DOHH2 (cell line): ENCODE measurements at regions not wholly inside any gene's neighbourhood (a gene's known extent, or its start where the extent isn't known, plus 50 kb on each side); places are given as distances from the start of the nearest gene placed in this dataset.

Source experiments
- H3F3A ChIP-seq: fragments of 200-600 bp; sonication (generic), shearing (Covaris generic); 2 replicates; pipeline ENCODE4 v1.6.0; 2016; ENCODE audit warnings: antibody characterized with exemption, mild to moderate bottlenecking; ENCODE audit not compliant: control insufficient read depth, insufficient read depth
- H3K27ac ChIP-seq: fragments of 200-600 bp; sonication (generic); 2 replicates; pipeline ENCODE4 v1.5.1; 2014; ENCODE audit warnings: low read depth, mild to moderate bottlenecking, low read length, moderate library complexity
- H3K27me3 ChIP-seq: fragments of 200-600 bp; sonication (generic); 2 replicates; pipeline ENCODE4 v1.6.1; 2014; ENCODE audit warnings: mild to moderate bottlenecking, low read length, mixed read lengths; ENCODE audit not compliant: control insufficient read depth
- H3K36me3 ChIP-seq: fragments of 200-600 bp; sonication (generic); 2 replicates; pipeline ENCODE4 v1.6.1; 2014; ENCODE audit warnings: mild to moderate bottlenecking, low read length, moderate library complexity, mixed read lengths; ENCODE audit not compliant: control insufficient read depth
- H3K4me1 ChIP-seq: fragments of 200-600 bp; sonication (generic); 2 replicates; pipeline ENCODE4 v1.6.1; 2014; ENCODE audit warnings: mild to moderate bottlenecking, low read length, mixed read lengths; ENCODE audit not compliant: control insufficient read depth
- H3K4me2 ChIP-seq: fragments of 200-600 bp; sonication (generic); 2 replicates; pipeline ENCODE4 v1.6.0; 2014; ENCODE audit warnings: mild to moderate bottlenecking, low read length, moderate library complexity
- H3K4me3 ChIP-seq: fragments of 200-600 bp; sonication (generic); 2 replicates; pipeline ENCODE4 v1.5.1; 2014; ENCODE audit warnings: mild to moderate bottlenecking, low read length, mixed read lengths
- H3K79me2 ChIP-seq: fragments of 200-600 bp; sonication (generic); 2 replicates; pipeline ENCODE4 v1.6.1; 2014; ENCODE audit warnings: mild to moderate bottlenecking, low read length, mixed read lengths; ENCODE audit not compliant: control insufficient read depth
- H3K9me2 ChIP-seq: fragments of 200-600 bp; sonication (generic); replicated peaks from 2 replicates; pipeline ENCODE4 v1.6.1; 2014; ENCODE audit warnings: mild to moderate bottlenecking, low read length, mixed read lengths; ENCODE audit not compliant: control insufficient read depth
- H3K9me3 ChIP-seq: fragments of 200-600 bp; sonication (generic); 2 replicates; pipeline ENCODE4 v1.6.1; 2014; ENCODE audit warnings: antibody characterized with exemption, low read length, mixed read lengths; ENCODE audit not compliant: control insufficient read depth, insufficient read depth
- H4K20me1 ChIP-seq: fragments of 200-600 bp; sonication (generic); 2 replicates; pipeline ENCODE4 v1.6.0; 2014; ENCODE audit warnings: low read depth, mild to moderate bottlenecking, antibody characterized with exemption, low read length, moderate library complexity; ENCODE audit not compliant: control insufficient read depth, insufficient read depth
- CTCF ChIP-seq: fragments of 200-600 bp; sonication (generic); IDR thresholded peaks from one replicate; pipeline ENCODE4 v1.5.1; 2014; ENCODE audit warnings: antibody characterized with exemption, mild to moderate bottlenecking, low read depth, low read length; ENCODE audit not compliant: poor library complexity, severe bottlenecking
- EZH2phosphoT487 ChIP-seq: fragments of 200-600 bp; sonication (generic); IDR thresholded peaks from 2 replicates; pipeline ENCODE4 v1.6.1; 2017; ENCODE audit warnings: borderline replicate concordance, mild to moderate bottlenecking, antibody characterized with exemption, low read length, moderate library complexity, mixed read lengths

GRCh38 chr12:127286281-127286680, 980.7 kb upstream of the TMEM132C start:
- no peak overlapping the region for H3K27ac ChIP-seq

GRCh38 chr12:127287256-127287655, 979.7 kb upstream of the TMEM132C start:
- H3K9me3 ChIP-seq: no peaks in the 10 kb centered on the region
- H3K79me2 ChIP-seq: no peaks in the 10 kb centered on the region
- no peaks in the 10 kb centered on the region for H3K9me2 ChIP-seq
- H3K4me3 ChIP-seq: no peak overlapping the region
- H3K36me3 ChIP-seq: no peaks in the 10 kb centered on the region
- H3K4me1 ChIP-seq: no peaks in the 10 kb centered on the region
- H3K27me3 ChIP-seq: no peaks in the 10 kb centered on the region
- TF ChIP-seq CTCF (no peak), EZH2phosphoT487 (no peak)
- H3K4me2 ChIP-seq: no peak overlapping the region
- no peaks in the 10 kb centered on the region for H3F3A ChIP-seq
- no peaks in the 10 kb centered on the region for H4K20me1 ChIP-seq
- H3K27ac ChIP-seq: no peak overlapping the region

More at GRCh38 chr12:127286281-127286680, 980.7 kb upstream of the TMEM132C start:
- H3K36me3 ChIP-seq: no peaks in the 10 kb centered on the region
- no peaks in the 10 kb centered on the region for H3K27me3 ChIP-seq
- TF ChIP-seq CTCF (no peak), EZH2phosphoT487 (no peak)
- H3K4me3 ChIP-seq: no peak overlapping the region
- H3K4me2 ChIP-seq: no peak overlapping the region
- H3K4me1 ChIP-seq: no peaks in the 10 kb centered on the region
- H3K9me3 ChIP-seq: no peaks in the 10 kb centered on the region
- H4K20me1 ChIP-seq: no peaks in the 10 kb centered on the region
- H3F3A ChIP-seq: no peaks in the 10 kb centered on the region
- no peaks in the 10 kb centered on the region for H3K9me2 ChIP-seq
- no peaks in the 10 kb centered on the region for H3K79me2 ChIP-seq

- Histone ChIP-seq H3K79me2 (no peaks in the 10 kb centered on the region), H3K9me2 (no peaks in the 10 kb centered on the region), H4K20me1 (no peaks in the 10 kb centered on the region), H3K27ac (no peak overlapping the region), H3K4me3 (no peak overlapping the region), H3K9me3 (no peaks in the 10 kb centered on the region), H3K4me1 (no peaks in the 10 kb centered on the region), H3K27me3 (no peaks in the 10 kb centered on the region), H3K36me3 (no peaks in the 10 kb centered on the region), H3K4me2 (no peak overlapping the region), H3F3A (no peaks in the 10 kb centered on the region)
- TF ChIP-seq CTCF (no peak), EZH2phosphoT487 (no peak)
Measured at GRCh38 chr12:127290251-127290650, 976.7 kb upstream of the TMEM132C start.

GRCh38 chr12:127292736-127293135, 974.2 kb upstream of the TMEM132C start:
- Histone ChIP-seq H3K79me2 (no peaks in the 10 kb centered on the region), H3K9me3 (no peaks in the 10 kb centered on the region), H3K27me3 (no peaks in the 10 kb centered on the region), H3K36me3 (no peaks in the 10 kb centered on the region), H3F3A (no peaks in the 10 kb centered on the region), H3K27ac (no peak overlapping the region), H3K9me2 (no peaks in the 10 kb centered on the region), H3K4me1 (no peaks in the 10 kb centered on the region), H3K4me3 (no peak overlapping the region), H4K20me1 (no peaks in the 10 kb centered on the region), H3K4me2 (no peak overlapping the region)
- TF ChIP-seq CTCF (no peak), EZH2phosphoT487 (no peak)
